Testis (tissue), 2 donors: ENCODE measurements at regions not wholly inside any gene's neighbourhood (a gene's known extent, or its start where the extent isn't known, plus 50 kb on each side); places are given as distances from the start of the nearest gene placed in this dataset.

ENCODE experiments used
- DNase-seq: peaks from one replicate; pipeline ENCODE4 v3.0.0-alpha.2; 2019
- H3K27ac ChIP-seq, 2 donors: fragments of 200-600 bp; sonication (generic); one replicate each; pipeline ENCODE4 v1.5.1; 2019
- H3K27me3 ChIP-seq: fragments of 200-600 bp; sonication (generic); one replicate; pipeline ENCODE4 v1.5.1; 2019
- H3K36me3 ChIP-seq: fragments of 200-600 bp; sonication (generic); one replicate; pipeline ENCODE4 v1.5.1; 2017; ENCODE audit warnings: low read depth; ENCODE audit errors: missing control alignments
- H3K4me1 ChIP-seq: fragments of 200-600 bp; sonication (generic); one replicate; pipeline ENCODE4 v1.5.1; 2019
- H3K4me3 ChIP-seq, 2 donors: fragments of 200-600 bp; sonication (generic); one replicate each; pipeline ENCODE4 v1.5.1; 2017 to 2019
- H3K9me3 ChIP-seq: fragments of 200-600 bp; sonication (generic); one replicate; pipeline ENCODE4 v1.5.1; 2017
- CTCF ChIP-seq, 3 experiments: fragments of 450-650 bp in 2 of 3; fragments of 200-600 bp in 1 of 3; sonication (generic) in 1 of 3; IDR thresholded peaks; one replicate each; pipeline ENCODE4 v1.5.1; 2016 to 2019; ENCODE audit warnings: antibody characterized with exemption in 3 of 3, mild to moderate bottlenecking in 2 of 3, moderate library complexity in 1 of 3
- POLR2A ChIP-seq: fragments of 450-650 bp; IDR thresholded peaks from one replicate; pipeline ENCODE4 v1.6.1; 2017; ENCODE audit warnings: antibody characterized with exemption, mild to moderate bottlenecking, moderate library complexity
- WGBS, 2 donors: methylation state at CpG; one replicate each; pipeline ENCODE4 v1.1.5; 2018; 5-methylcytosine and 5-hydroxymethylcytosine counted together
- intact Hi-C: fragments of 100-400 bp; cut with DNase I; formaldehyde crosslinking; loops from one replicate; pipeline ENCODE4 v1.15.1; 2023; ENCODE audit warnings: low total_unique reads

DNA sequence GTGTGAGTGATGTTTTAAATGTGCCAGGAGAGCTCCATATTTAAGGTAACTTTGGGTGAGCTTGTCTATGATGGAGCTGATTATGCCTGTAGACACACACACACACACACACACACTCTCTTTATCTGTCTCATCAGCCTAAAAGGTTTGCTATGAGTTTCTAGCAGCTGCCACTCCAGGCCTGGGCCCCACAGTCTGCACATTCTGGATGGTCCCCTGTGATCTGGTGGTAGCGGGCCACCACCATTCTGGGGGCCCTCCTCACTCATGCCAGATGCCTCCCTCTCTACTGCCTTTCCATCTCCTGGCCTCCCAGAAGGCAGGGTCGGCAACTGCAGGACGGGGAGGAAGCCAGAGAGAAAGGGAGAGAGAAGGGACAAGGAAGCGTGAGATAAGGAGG lies 129.2 kb upstream of the TNR start:
- no peak for DNase-seq
- H3K4me1 ChIP-seq, result no peaks in the 10 kb centered on the region
- intact Hi-C loops, result no loop called here
- H3K9me3 ChIP-seq, result no peaks in the 10 kb centered on the region
- TF ChIP-seq CTCF (IDR thresholded peaks at IDR 0.05) (no peak), POLR2A (no peak)
- H3K27me3 ChIP-seq, result no peaks in the 10 kb centered on the region
- H3K27ac ChIP-seq, result no peak overlapping the region
- WGBS, 2 donors, result 73 to 82% methylated on average over 4 of the region's 4 CpGs
- H3K36me3 ChIP-seq, result no peaks in the 10 kb centered on the region
- no peak overlapping the region for H3K4me3 ChIP-seq

GRCh38 chr1:175871647-175872046 lies 128.3 kb upstream of the TNR start:
- H3K27ac ChIP-seq, result no peak overlapping the region
- no peak for DNase-seq
- no peaks in the 10 kb centered on the region for H3K4me1 ChIP-seq
- no peaks in the 10 kb centered on the region for H3K36me3 ChIP-seq
- 74 to 87% methylated on average over 4 of the region's 4 CpGs for WGBS, 2 donors
- H3K9me3 ChIP-seq, result no peaks in the 10 kb centered on the region
- H3K4me3 ChIP-seq, result no peak overlapping the region
- intact Hi-C loops, result no loop called here
- H3K27me3 ChIP-seq, result no peaks in the 10 kb centered on the region
- TF ChIP-seq CTCF (IDR thresholded peaks at IDR 0.05), result no peak
- no peak for TF ChIP-seq POLR2A

DNA sequence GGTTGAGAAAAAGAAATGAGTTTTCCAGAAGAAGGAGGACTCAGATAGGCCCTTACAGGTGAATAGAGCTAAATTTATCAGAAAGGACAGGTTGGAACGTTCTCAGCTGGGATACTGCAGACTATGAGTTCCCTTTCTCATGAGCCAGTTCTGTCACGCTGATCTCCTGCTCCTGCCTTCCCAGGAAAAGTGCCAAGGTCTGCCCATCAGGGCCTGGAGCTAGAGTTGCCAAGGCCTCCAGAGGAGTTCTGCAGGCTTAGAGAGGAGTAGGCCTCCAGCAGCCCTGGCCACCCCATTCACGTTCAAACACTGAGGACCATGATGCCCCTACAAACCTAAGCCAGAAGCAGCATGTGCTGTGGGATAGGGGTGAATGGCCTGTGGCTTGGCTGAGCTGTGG lies 126.8 kb upstream of the TNR start:
- Histone ChIP-seq H3K36me3 (no peaks in the 10 kb centered on the region), H3K4me1 (no peaks in the 10 kb centered on the region), H3K27ac (no peak overlapping the region), H3K9me3 (no peaks in the 10 kb centered on the region), H3K4me3 (no peak overlapping the region), H3K27me3 (no peaks in the 10 kb centered on the region)
- no peak for DNase-seq
- no peak for TF ChIP-seq POLR2A
- no peak for TF ChIP-seq CTCF (IDR thresholded peaks at IDR 0.05)
- WGBS, 2 donors, result 73 to 85% methylated on average over 3 of the region's 3 CpGs
- intact Hi-C loops, result no loop called here

DNA sequence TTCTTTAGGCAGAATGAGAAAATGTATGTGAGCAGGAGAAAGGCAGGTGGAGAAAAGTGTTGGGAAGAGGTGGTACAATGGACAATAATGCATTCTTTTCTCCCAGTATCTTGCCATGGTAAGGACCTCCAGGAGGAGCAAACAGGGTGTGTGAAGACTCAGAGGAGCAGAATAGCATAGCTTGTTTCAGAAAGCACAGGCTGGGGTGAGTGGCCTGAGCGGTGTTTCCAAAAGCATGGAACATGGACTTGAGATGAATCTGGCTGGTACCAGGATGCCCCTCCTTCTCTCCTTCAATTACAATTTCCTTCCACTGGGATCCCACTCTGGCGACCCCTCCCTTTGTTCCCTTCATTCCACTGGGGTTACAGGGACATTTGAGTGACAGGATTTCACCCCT lies 123.4 kb upstream of the TNR start:
- 75 to 87% methylated on average over 2 of the region's 2 CpGs for WGBS, 2 donors
- Histone ChIP-seq H3K4me3 (no peak overlapping the region), H3K27ac (no peak overlapping the region), H3K27me3 (no peaks in the 10 kb centered on the region), H3K36me3 (no peaks in the 10 kb centered on the region), H3K4me1 (no peaks in the 10 kb centered on the region), H3K9me3 (no peaks in the 10 kb centered on the region)
- intact Hi-C loops, result no loop called here
- DNase-seq, result no peak
- TF ChIP-seq CTCF (IDR thresholded peaks at IDR 0.05), result no peak
- TF ChIP-seq POLR2A, result no peak

GRCh38 chr1:175865041-175865766 lies 121.8 kb upstream of the TNR start:
- TF ChIP-seq POLR2A, result no peak
- no peak for TF ChIP-seq CTCF (IDR thresholded peaks at IDR 0.05)
- no peaks in the 10 kb centered on the region for H3K4me1 ChIP-seq
- DNase-seq, result no peak
- H3K27me3 ChIP-seq, result no peaks in the 10 kb centered on the region
- intact Hi-C loops, result no loop called here
- no peaks in the 10 kb centered on the region for H3K36me3 ChIP-seq
- H3K9me3 ChIP-seq, result no peaks in the 10 kb centered on the region
- H3K4me3 ChIP-seq, result no peak overlapping the region
- H3K27ac ChIP-seq, result no peak overlapping the region
- 62 to 73% methylated on average over 5 to 6 of the region's 6 CpGs for WGBS, 2 donors
